ENCODE measurements at regions not wholly inside any gene's neighbourhood (a gene's known extent, or its start where the extent isn't known, plus 50 kb on each side); places are given as distances from the start of the nearest gene placed in this dataset.

DNA sequence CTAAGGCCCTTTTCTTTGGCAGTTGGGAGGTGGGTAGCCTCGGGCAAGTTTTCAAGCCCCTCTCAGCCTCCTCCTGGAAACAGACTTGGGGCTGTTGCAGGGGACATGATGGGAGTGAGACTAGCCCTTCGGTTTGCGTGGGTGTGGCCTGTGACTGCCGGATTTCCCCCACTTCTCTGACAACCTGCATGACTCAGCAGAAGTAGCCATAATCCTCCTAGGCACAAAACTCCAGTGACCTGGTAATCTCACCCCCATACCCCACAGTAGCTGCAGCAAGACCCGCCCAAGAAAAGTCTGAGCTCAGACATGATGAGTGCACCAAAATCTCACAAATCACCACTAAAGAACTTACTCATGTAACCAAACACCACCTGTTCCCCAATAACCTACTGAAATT, 433.7 kb upstream of the AMOT start:
- Histone ChIP-seq H3K9me3 (ENCODE audit: low read length) (no peaks in the 10 kb centered on the region), H3K4me2 (ENCODE audit: low read depth, low read length) (peak overlapping the region; percentile 32; the same call in 1 of the 2 replicates), H3K4me3 (replicated peaks in 1 of 3; ENCODE audit: insufficient read depth in 1 of 3, low read depth in 2 of 3, low read length in 3 of 3) (no peak overlapping the region), H3K79me2 (ENCODE audit: insufficient read depth, low read length) (no peaks in the 10 kb centered on the region), H3K36me3 (replicated peaks in 1 of 2; ENCODE audit: control insufficient read depth in 1 of 2, insufficient read depth in 2 of 2, low read length in 2 of 2) (no peaks in the 10 kb centered on the region), H3K27ac (ENCODE audit: extremely low read length, insufficient read depth, low read length) (no peak overlapping the region), H4K20me1 (ENCODE audit: insufficient read depth, low read length) (no peaks in the 10 kb centered on the region), H3K27me3 (ENCODE audit: control insufficient read depth in 1 of 2, insufficient read depth in 2 of 2, low read length in 2 of 2) (no peaks in the 10 kb centered on the region), H2AFZ (ENCODE audit: low read length) (no peak overlapping the region), H3K9ac (ENCODE audit: insufficient read depth, low read depth, low read length) (no peak overlapping the region), H3K4me1 (ENCODE audit: insufficient read depth, low read length) (peaks cover 10% of the 10 kb centered on the region; the same call in 1 of the 2 replicates)
- ChIA-PET POLR2A (no interaction called here), CTCF (ENCODE audit: low intra/inter-chr PET ratio, low total read pairs) (no interaction called here)
- intact Hi-C loops (cut with micrococcal nuclease; ENCODE audit: unreplicated experiment) (no loop called here), in situ Hi-C loops (cut with HindIII; ENCODE audit: extremely low pct_ligation_motif_present, low pct_unique_long_range_greater_than_20kb) (no loop called here)
- FAIRE-seq, result no peak
- no peak for DNase-seq (ENCODE audit: low spot score)
- ATAC-seq, result no peak
- TF ChIP-seq ZNF282 (IDR thresholded peaks at IDR 0.05; ENCODE audit: partially characterized antibody) (no peak), NFE2L2 (IDR thresholded peaks at IDR 0.05; ENCODE audit: low read length) (0 out of 2 replicates have a peak, but pooled peaks have one; percentile 57)
- WGBS (ENCODE audit: low lambda C conversion rate), result no CpG with 5 or more reads among the region's 5 CpGs
- BruUV-seq (replicated peaks), result no TSS peak

DNA sequence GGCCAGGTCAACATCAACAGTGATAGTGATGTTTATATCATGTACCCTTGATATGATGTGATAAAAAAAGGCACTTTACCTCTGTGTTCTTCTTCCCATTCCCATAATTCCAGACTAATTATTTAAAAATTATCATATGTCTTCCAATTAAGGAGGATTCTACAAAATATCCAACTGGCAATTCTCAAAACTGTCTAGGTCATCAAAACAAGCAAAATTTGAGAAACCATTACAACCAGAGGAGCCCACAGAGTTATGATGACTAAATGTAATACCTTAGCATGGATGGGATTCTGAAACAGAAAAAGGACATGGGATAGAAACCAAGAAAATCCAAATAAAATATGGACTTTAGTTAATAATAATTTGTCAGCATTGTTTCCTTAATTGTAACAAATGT, 428.6 kb upstream of the AMOT start:
- FAIRE-seq, result no peak
- no TSS peak for BruUV-seq (replicated peaks)
- intact Hi-C loops (cut with micrococcal nuclease; ENCODE audit: unreplicated experiment) (no loop called here), in situ Hi-C loops (cut with HindIII; ENCODE audit: extremely low pct_ligation_motif_present, low pct_unique_long_range_greater_than_20kb) (no loop called here)
- H2AFZ ChIP-seq (ENCODE audit: low read length), result no peak overlapping the region
- no peak overlapping the region for H3K9ac ChIP-seq (ENCODE audit: insufficient read depth, low read depth, low read length)
- H3K4me3 ChIP-seq (replicated peaks in 1 of 3; ENCODE audit: insufficient read depth in 1 of 3, low read depth in 2 of 3, low read length in 3 of 3), result no peak overlapping the region
- H3K4me1 ChIP-seq (ENCODE audit: insufficient read depth, low read length), result peaks cover 10% of the 10 kb centered on the region; the same call in 1 of the 2 replicates
- no peak overlapping the region for H3K4me2 ChIP-seq (ENCODE audit: low read depth, low read length)
- no peaks in the 10 kb centered on the region for H3K79me2 ChIP-seq (ENCODE audit: insufficient read depth, low read length)
- DNase-seq (ENCODE audit: low spot score), result no peak
- no peaks in the 10 kb centered on the region for H4K20me1 ChIP-seq (ENCODE audit: insufficient read depth, low read length)
- H3K27me3 ChIP-seq (ENCODE audit: control insufficient read depth in 1 of 2, insufficient read depth in 2 of 2, low read length in 2 of 2), result no peaks in the 10 kb centered on the region
- H3K36me3 ChIP-seq (replicated peaks in 1 of 2; ENCODE audit: control insufficient read depth in 1 of 2, insufficient read depth in 2 of 2, low read length in 2 of 2), result no peaks in the 10 kb centered on the region
- no peak for ATAC-seq
- TF ChIP-seq MAFF (IDR thresholded peaks at IDR 0.05; ENCODE audit: low read depth, low read length) (peak; percentile 69), NR1H2 (CRISPR knock-in tag; IDR thresholded peaks at IDR 0.05; ENCODE audit: borderline replicate concordance, low read depth) (no peak), MAFK (conservative IDR thresholded peaks at IDR 0.05 in 1 of 2, IDR thresholded peaks at IDR 0.05 in 1 of 2; ENCODE audit: low read length in 2 of 2) (peak; percentile 37 to 75; a peak in 3 of 4 replicates)
- TF ChIP-seq, protein P1, sequence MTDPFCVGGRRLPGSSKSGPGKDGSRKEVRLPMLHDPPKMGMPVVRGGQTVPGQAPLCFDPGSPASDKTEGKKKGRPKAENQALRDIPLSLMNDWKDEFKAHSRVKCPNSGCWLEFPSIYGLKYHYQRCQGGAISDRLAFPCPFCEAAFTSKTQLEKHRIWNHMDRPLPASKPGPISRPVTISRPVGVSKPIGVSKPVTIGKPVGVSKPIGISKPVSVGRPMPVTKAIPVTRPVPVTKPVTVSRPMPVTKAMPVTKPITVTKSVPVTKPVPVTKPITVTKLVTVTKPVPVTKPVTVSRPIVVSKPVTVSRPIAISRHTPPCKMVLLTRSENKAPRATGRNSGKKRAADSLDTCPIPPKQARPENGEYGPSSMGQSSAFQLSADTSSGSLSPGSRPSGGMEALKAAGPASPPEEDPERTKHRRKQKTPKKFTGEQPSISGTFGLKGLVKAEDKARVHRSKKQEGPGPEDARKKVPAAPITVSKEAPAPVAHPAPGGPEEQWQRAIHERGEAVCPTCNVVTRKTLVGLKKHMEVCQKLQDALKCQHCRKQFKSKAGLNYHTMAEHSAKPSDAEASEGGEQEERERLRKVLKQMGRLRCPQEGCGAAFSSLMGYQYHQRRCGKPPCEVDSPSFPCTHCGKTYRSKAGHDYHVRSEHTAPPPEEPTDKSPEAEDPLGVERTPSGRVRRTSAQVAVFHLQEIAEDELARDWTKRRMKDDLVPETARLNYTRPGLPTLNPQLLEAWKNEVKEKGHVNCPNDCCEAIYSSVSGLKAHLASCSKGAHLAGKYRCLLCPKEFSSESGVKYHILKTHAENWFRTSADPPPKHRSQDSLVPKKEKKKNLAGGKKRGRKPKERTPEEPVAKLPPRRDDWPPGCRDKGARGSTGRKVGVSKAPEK (CRISPR knock-in tag; IDR thresholded peaks at IDR 0.05; ENCODE audit: borderline replicate concordance), result no peak
- no peak overlapping the region for H3K27ac ChIP-seq (ENCODE audit: extremely low read length, insufficient read depth, low read length)
- CTCF ChIA-PET (ENCODE audit: low intra/inter-chr PET ratio, low total read pairs), result no interaction called here
- POLR2A ChIA-PET, result no interaction called here
- H3K9me3 ChIP-seq (ENCODE audit: low read length), result no peaks in the 10 kb centered on the region
